SU-DHL-6 (cell line): ENCODE measurements at regions not wholly inside any gene's neighbourhood (a gene's known extent, or its start where the extent isn't known, plus 50 kb on each side); places are given as distances from the start of the nearest gene placed in this dataset.

Experiments
- H2AFZ ChIP-seq: fragments of 200-600 bp; sonication (generic); 2 replicates; pipeline ENCODE4 v1.6.1; 2014; ENCODE audit warnings: low read depth, mild to moderate bottlenecking, moderate library complexity, mixed read lengths, antibody characterized with exemption, low read length; ENCODE audit not compliant: severe bottlenecking
- H3F3A ChIP-seq: fragments of 200-600 bp; shearing (Covaris generic); 2 replicates; pipeline ENCODE4 v1.6.0; 2016; ENCODE audit warnings: antibody characterized with exemption, mild to moderate bottlenecking; ENCODE audit not compliant: insufficient read depth
- H3K27ac ChIP-seq: fragments of 200-600 bp; sonication (generic); 2 replicates; pipeline ENCODE4 v1.5.1; 2016; ENCODE audit warnings: low read depth, mild to moderate bottlenecking, low read length, moderate library complexity, mixed read lengths
- H3K27me3 ChIP-seq: fragments of 200-600 bp; sonication (generic), shearing (Covaris generic); 2 replicates; pipeline ENCODE4 v1.6.0; 2014; ENCODE audit warnings: mild to moderate bottlenecking, low read length
- H3K36me3 ChIP-seq: fragments of 200-600 bp; sonication (generic); 2 replicates; pipeline ENCODE4 v1.6.1; 2014; ENCODE audit warnings: mild to moderate bottlenecking, low read length, mixed read lengths
- H3K4me2 ChIP-seq: fragments of 300-600, 200-600 bp; shearing (Covaris generic), sonication (generic); 2 replicates; pipeline ENCODE4 v1.6.0; 2014; ENCODE audit warnings: low read length, low read depth, mild to moderate bottlenecking; ENCODE audit not compliant: poor library complexity, severe bottlenecking
- H3K4me3 ChIP-seq: fragments of 200-600 bp; sonication (generic); 2 replicates; pipeline ENCODE4 v1.5.1; 2014; ENCODE audit warnings: antibody characterized with exemption, low read length, mild to moderate bottlenecking, mixed read lengths; ENCODE audit not compliant: insufficient read depth, poor library complexity, severe bottlenecking
- H3K79me2 ChIP-seq: fragments of 200-600 bp; sonication (generic); 2 replicates; pipeline ENCODE4 v1.6.1; 2014; ENCODE audit warnings: mild to moderate bottlenecking, low read length, moderate library complexity; ENCODE audit not compliant: insufficient read depth
- H3K9ac ChIP-seq: fragments of 200-600 bp; sonication (generic); 2 replicates; pipeline ENCODE4 v1.7.0; 2014; ENCODE audit warnings: mild to moderate bottlenecking, low read length
- H3K9me2 ChIP-seq: fragments of 200-600 bp; sonication (generic); replicated peaks from 2 replicates; pipeline ENCODE4 v1.6.1; 2014; ENCODE audit warnings: low read length; ENCODE audit not compliant: insufficient read depth
- H3K9me3 ChIP-seq: fragments of 200-600 bp; sonication (generic); 2 replicates; pipeline ENCODE4 v1.6.1; 2014; ENCODE audit warnings: low read length, mixed read lengths; ENCODE audit not compliant: insufficient read depth
- H4K20me1 ChIP-seq: fragments of 200-600 bp; sonication (generic); 2 replicates; pipeline ENCODE4 v1.6.1; 2014; ENCODE audit warnings: low read depth, mild to moderate bottlenecking, antibody characterized with exemption, low read length, moderate library complexity, mixed read lengths
- EZH2phosphoT487 ChIP-seq: fragments of 200-600 bp; sonication (generic), shearing (Covaris generic); conservative IDR thresholded peaks from 2 replicates; pipeline ENCODE4 v1.6.1; 2018; ENCODE audit warnings: mild to moderate bottlenecking, antibody characterized with exemption, low read length, moderate library complexity, mixed read lengths
- TF ChIP-seq, protein P1 (sequence below): fragments of 200-600 bp; sonication (generic); IDR thresholded peaks from one replicate; pipeline ENCODE4 v1.5.1; 2017; ENCODE audit warnings: antibody characterized with exemption, mild to moderate bottlenecking, low read length, moderate library complexity; ENCODE audit not compliant: insufficient read depth, poor library complexity, severe bottlenecking

DNA sequence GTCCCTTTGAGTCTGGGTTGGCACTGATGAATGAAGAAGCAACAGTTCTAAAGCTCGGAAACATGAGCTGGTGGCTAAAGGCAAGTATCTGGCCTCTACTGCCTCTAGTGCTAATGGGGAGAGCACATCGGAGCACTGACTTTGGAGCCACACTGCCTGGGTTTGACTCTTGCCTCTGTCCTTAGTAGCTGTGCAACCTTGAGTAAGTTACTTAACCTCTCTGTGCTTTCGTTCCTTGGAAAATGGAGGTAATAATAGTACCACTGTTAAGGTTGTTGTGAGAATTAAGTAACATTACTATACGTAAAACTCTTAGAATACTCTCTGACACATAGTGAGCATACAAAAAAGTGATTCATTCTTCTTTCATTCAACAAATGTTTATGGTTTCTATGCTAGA is 211.2 kb downstream of the ATG4C start:
- Histone ChIP-seq H3K4me2 (no peak overlapping the region), H3K9me3 (no peaks in the 10 kb centered on the region), H3K36me3 (no peaks in the 10 kb centered on the region), H3F3A (no peaks in the 10 kb centered on the region), H3K27ac (no peak overlapping the region), H3K9ac (no peak overlapping the region), H2AFZ (no peak overlapping the region), H3K4me3 (no peak overlapping the region), H4K20me1 (no peaks in the 10 kb centered on the region), H3K79me2 (no peaks in the 10 kb centered on the region), H3K27me3 (no peaks in the 10 kb centered on the region), H3K9me2 (no peaks in the 10 kb centered on the region)
- no peak for TF ChIP-seq EZH2phosphoT487
- TF ChIP-seq, protein P1, sequence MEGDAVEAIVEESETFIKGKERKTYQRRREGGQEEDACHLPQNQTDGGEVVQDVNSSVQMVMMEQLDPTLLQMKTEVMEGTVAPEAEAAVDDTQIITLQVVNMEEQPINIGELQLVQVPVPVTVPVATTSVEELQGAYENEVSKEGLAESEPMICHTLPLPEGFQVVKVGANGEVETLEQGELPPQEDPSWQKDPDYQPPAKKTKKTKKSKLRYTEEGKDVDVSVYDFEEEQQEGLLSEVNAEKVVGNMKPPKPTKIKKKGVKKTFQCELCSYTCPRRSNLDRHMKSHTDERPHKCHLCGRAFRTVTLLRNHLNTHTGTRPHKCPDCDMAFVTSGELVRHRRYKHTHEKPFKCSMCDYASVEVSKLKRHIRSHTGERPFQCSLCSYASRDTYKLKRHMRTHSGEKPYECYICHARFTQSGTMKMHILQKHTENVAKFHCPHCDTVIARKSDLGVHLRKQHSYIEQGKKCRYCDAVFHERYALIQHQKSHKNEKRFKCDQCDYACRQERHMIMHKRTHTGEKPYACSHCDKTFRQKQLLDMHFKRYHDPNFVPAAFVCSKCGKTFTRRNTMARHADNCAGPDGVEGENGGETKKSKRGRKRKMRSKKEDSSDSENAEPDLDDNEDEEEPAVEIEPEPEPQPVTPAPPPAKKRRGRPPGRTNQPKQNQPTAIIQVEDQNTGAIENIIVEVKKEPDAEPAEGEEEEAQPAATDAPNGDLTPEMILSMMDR = no peak

DNA sequence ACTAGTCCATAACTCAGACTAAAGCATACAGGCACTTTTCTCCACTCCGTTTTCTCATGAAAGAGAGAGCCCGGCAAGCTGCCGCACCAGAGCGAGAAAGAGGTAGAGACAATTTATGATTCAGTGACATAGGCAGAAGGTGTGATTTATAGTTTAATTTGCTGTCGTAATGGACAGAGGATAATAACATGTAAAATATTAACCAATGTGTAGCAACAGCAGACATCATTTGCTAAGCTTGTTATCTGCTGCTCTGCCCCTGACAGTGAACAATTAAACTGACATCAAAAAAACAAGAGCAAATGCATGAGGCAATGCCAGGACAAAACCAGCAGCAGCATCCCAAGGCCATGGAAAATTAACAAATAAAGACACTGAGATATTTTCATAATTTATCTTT is 214.0 kb downstream of the ATG4C start:
- Histone ChIP-seq H3K9me2 (no peaks in the 10 kb centered on the region), H3K9me3 (no peaks in the 10 kb centered on the region), H2AFZ (no peak overlapping the region), H3K27me3 (no peaks in the 10 kb centered on the region), H4K20me1 (no peaks in the 10 kb centered on the region), H3F3A (no peaks in the 10 kb centered on the region), H3K36me3 (no peaks in the 10 kb centered on the region), H3K9ac (no peak overlapping the region), H3K4me3 (no peak overlapping the region), H3K27ac (no peak overlapping the region), H3K79me2 (no peaks in the 10 kb centered on the region), H3K4me2 (no peak overlapping the region)
- TF ChIP-seq, protein P1 = no peak
- TF ChIP-seq EZH2phosphoT487 = no peak

DNA sequence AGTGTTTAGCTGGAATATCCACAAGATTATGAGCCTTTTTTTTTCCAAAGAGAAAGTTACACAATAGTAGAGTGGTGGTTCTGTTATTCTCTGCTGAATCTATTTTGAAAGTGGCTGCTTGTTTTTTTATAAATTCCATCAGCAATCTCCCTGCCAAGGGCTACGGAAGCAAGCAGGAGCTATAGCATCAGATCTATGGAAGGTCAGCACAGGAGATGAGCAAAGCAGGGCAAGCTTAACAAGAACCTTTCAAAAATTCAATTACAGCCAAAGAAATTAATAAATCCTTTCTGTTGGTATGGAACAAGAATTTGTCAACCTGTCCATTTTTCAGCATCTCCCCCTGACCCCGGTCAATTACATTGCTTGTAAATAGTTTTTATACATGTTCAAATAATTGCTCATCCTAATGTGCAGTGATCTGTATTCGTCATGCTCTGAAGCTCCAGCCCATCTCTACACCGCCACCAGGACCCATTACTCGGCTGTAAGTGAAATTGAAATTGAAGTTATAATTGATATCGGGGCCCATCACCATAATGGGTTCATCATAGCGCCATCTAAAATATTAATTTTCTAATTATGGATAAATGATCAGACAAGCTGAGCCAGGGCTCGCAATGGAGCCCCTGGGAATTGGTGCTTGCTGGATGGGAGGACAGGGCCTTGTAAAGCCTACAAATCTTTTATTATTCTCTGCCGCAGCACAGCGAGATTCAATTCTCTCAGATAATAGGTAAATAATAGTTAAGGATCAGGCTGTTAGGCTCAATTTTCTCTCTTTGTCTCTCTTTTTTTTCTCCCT is 215.1 kb downstream of the ATG4C start:
- TF ChIP-seq, protein P1 = no peak
- no peak for TF ChIP-seq EZH2phosphoT487
- H3K9me2 ChIP-seq = no peaks in the 10 kb centered on the region
- no peak overlapping the region for H3K27ac ChIP-seq
- H3K27me3 ChIP-seq = no peaks in the 10 kb centered on the region
- no peaks in the 10 kb centered on the region for H3K79me2 ChIP-seq
- no peaks in the 10 kb centered on the region for H3F3A ChIP-seq
- no peaks in the 10 kb centered on the region for H4K20me1 ChIP-seq
- H3K9ac ChIP-seq = no peak overlapping the region
- no peak overlapping the region for H2AFZ ChIP-seq
- no peak overlapping the region for H3K4me3 ChIP-seq
- no peak overlapping the region for H3K4me2 ChIP-seq
- H3K9me3 ChIP-seq = no peaks in the 10 kb centered on the region
- H3K36me3 ChIP-seq = no peaks in the 10 kb centered on the region
